ENCODE measurements at regions not wholly inside any gene's neighbourhood (a gene's known extent, or its start where the extent isn't known, plus 50 kb on each side); places are given as distances from the start of the nearest gene placed in this dataset.

GRCh38 chr3:18127174-18127858, 297.8 kb downstream of the SATB1 start:
- H2AFZ ChIP-seq (ENCODE audit: low read length) = peak overlapping the region; percentile 90
- intact Hi-C loops (cut with micrococcal nuclease; ENCODE audit: unreplicated experiment) = loop anchor here (2.0 to 10.0 kb wide), 5 partner anchors 95 to 857 kb away; no protein-coding TSS in a partner anchor
- H3K4me3 ChIP-seq (ENCODE audit: low read depth, low read length, poor library complexity, severe bottlenecking) = peak overlapping the region; percentile 55
- no peaks in the 10 kb centered on the region for H3K36me3 ChIP-seq (ENCODE audit: insufficient read depth, low read length)
- H3K79me2 ChIP-seq (ENCODE audit: insufficient read depth, low read depth, low read length) = no peaks in the 10 kb centered on the region
- H4K20me1 ChIP-seq (ENCODE audit: insufficient read depth, low read length) = no peaks in the 10 kb centered on the region
- TF ChIP-seq CTCF (conservative IDR thresholded peaks at IDR 0.05; ENCODE audit: low read length) (peak; percentile 77), EZH2phosphoT487 (IDR thresholded peaks at IDR 0.05; ENCODE audit: borderline replicate concordance, low read depth, low read length) (no peak)
- H3K27ac ChIP-seq (ENCODE audit: low read depth, low read length, poor library complexity, severe bottlenecking) = peak overlapping the region; percentile 86
- peak overlapping the region; percentile 75 for H3K4me2 ChIP-seq (ENCODE audit: low read length)
- POLR2A ChIA-PET = interaction anchor here (0.7 to 2.2 kb wide), 10 partner anchors 13 to 705 kb away, joined by 3 to 13 read pairs (median 4); no protein-coding TSS in a partner anchor
- peak; percentile 93 for DNase-seq (ENCODE audit: low spot score)
- H3K4me1 ChIP-seq (ENCODE audit: insufficient read depth, low read length, poor library complexity, severe bottlenecking) = peaks cover 38% of the 10 kb centered on the region
- 0 out of 2 replicates have a peak, but pooled peaks cover 3% of the 10 kb centered on the region for H3K9me3 ChIP-seq (ENCODE audit: low read length)
- no peaks in the 10 kb centered on the region for H3K9me2 ChIP-seq (ENCODE audit: insufficient read depth, low read length)
- CTCF ChIA-PET (ENCODE audit: unreplicated experiment) = interaction anchor here (0.6 kb wide), 1 partner anchor 314 kb away, joined by 3 read pairs; no protein-coding TSS in a partner anchor
- no TSS peak for BruUV-seq (replicated peaks)

GRCh38 chr3:18126772-18127171, 298.4 kb downstream of the SATB1 start:
- H3K4me1 ChIP-seq (ENCODE audit: insufficient read depth, low read length, poor library complexity, severe bottlenecking) = peaks cover 38% of the 10 kb centered on the region
- BruUV-seq (replicated peaks) = no TSS peak
- H3K9me2 ChIP-seq (ENCODE audit: insufficient read depth, low read length) = no peaks in the 10 kb centered on the region
- H3K9me3 ChIP-seq (ENCODE audit: low read length) = 0 out of 2 replicates have a peak, but pooled peaks cover 3% of the 10 kb centered on the region
- no peaks in the 10 kb centered on the region for H3K36me3 ChIP-seq (ENCODE audit: insufficient read depth, low read length)
- TF ChIP-seq EZH2phosphoT487 (IDR thresholded peaks at IDR 0.05; ENCODE audit: borderline replicate concordance, low read depth, low read length) = no peak
- TF ChIP-seq CTCF (conservative IDR thresholded peaks at IDR 0.05; ENCODE audit: low read length) = no peak
- H3K4me2 ChIP-seq (ENCODE audit: low read length) = peak overlapping the region; percentile 75
- DNase-seq (ENCODE audit: low spot score) = peak; percentile 17
- CTCF ChIA-PET (ENCODE audit: unreplicated experiment) = interaction anchor here (0.6 to 0.9 kb wide), 2 partner anchors 166 to 313 kb away, joined by 3 to 4 read pairs; no protein-coding TSS in a partner anchor
- no peaks in the 10 kb centered on the region for H3K79me2 ChIP-seq (ENCODE audit: insufficient read depth, low read depth, low read length)
- H3K27ac ChIP-seq (ENCODE audit: low read depth, low read length, poor library complexity, severe bottlenecking) = peak overlapping the region; percentile 86
- intact Hi-C loops (cut with micrococcal nuclease; ENCODE audit: unreplicated experiment) = loop anchor here (2.0 to 10.0 kb wide), 5 partner anchors 96 to 858 kb away; no protein-coding TSS in a partner anchor
- peak overlapping the region; percentile 90 for H2AFZ ChIP-seq (ENCODE audit: low read length)
- H3K4me3 ChIP-seq (ENCODE audit: low read depth, low read length, poor library complexity, severe bottlenecking) = peak overlapping the region; percentile 55
- H4K20me1 ChIP-seq (ENCODE audit: insufficient read depth, low read length) = no peaks in the 10 kb centered on the region
- POLR2A ChIA-PET = interaction anchor here (0.5 to 2.2 kb wide), 11 partner anchors 13 to 620 kb away, joined by 3 to 13 read pairs (median 4); no protein-coding TSS in a partner anchor
